ENCODE measurements at regions not wholly inside any gene's neighbourhood (a gene's known extent, or its start where the extent isn't known, plus 50 kb on each side); places are given as distances from the start of the nearest gene placed in this dataset.
"Not testable (repeated sequence)": the region's sequence is repeated elsewhere in the genome, so short reads cannot be mapped to it uniquely, and the experiment has no call there.

DNA sequence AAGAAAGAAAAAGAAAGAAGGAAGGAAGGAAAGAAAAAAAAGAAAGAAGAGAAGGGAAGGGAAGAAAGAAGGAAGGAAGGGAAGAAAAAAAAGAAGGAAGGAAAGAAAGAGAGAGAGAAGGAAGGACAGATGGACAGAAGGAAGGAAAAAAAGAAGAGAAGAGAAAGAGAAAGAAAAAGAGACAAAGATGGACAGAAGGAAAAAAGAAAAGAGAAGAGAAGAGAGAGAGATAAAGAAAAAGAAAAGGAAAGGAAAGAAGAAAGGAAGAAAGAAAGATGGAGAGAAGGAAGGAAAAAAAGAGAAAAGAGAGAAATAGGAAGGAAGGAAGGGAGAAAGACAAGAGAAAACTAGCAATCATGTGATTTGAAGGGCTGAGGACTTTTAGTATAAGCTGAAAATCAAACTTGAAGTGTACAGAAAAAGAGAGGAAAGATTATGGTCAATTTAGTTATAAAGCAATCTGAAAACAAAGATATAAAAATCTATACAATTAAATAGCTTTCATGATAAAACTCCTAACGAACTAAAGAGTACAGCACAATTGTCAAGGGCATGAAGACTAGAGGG, 115.3 kb downstream of the LTN1 start:
- H3K36me3 Mint-ChIP-seq = peaks cover 19 to 24% of the 10 kb centered on the region in 2 donors
- peak overlapping the region in 1 of 2 donors; percentile 41 for H3K27ac Mint-ChIP-seq
- ATAC-seq = no peak
- no peak for DNase-seq (ENCODE audit: low spot score in 2 of 2)
- no peaks in the 10 kb centered on the region for H3K9me3 Mint-ChIP-seq

DNA sequence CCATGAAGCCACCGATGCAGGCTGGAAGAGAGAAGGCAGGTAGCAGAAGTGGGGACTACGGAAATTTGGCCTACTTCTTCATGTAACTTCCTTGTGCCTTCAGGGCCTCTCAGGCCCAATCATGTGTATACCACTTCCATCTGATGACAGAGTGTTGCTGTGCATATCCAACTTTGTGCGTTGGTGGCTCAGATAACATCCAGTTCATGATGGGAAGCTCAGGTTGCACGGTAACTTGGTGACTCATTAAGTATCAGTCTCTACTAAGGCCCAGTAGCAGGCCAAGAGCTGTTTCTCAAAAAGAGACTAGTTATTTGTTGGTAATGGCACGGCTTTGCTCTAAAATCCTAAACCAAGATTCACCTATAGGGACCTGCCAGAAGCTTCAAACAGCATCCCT, 117.6 kb downstream of the LTN1 start:
- peaks cover 15 to 16% of the 10 kb centered on the region in 2 donors for H3K36me3 Mint-ChIP-seq
- no peaks in the 10 kb centered on the region for H3K9me3 Mint-ChIP-seq
- no peak for DNase-seq (ENCODE audit: low spot score in 2 of 2)
- H3K27ac Mint-ChIP-seq = no peak overlapping the region
- ATAC-seq = peak in 1 of 2 donors; percentile 37

DNA sequence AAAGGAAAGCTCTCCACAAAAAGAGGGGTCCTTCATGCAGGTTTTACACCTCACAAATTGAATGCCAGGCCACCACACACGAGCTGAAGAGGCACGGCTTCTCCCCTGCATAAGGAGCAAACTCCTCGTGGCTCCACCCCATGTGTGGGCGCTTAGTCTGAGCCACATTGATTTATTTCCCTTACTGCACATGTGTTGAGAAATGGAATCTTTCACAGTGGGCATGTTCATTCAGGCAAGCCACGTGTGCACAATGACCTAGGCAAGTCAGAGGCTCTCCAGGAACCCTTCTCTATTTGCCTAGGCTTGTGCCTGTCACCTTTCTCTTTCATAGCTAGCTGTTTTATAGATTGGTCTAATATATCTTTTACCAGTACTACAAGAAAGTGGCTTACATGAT, 120.5 kb downstream of the LTN1 start:
- peaks cover 15 to 16% of the 10 kb centered on the region in 2 donors for H3K36me3 Mint-ChIP-seq
- no peak for ATAC-seq
- no peaks in the 10 kb centered on the region for H3K9me3 Mint-ChIP-seq
- H3K27ac Mint-ChIP-seq = no peak overlapping the region
- no peak for DNase-seq (ENCODE audit: low spot score in 2 of 2)

DNA sequence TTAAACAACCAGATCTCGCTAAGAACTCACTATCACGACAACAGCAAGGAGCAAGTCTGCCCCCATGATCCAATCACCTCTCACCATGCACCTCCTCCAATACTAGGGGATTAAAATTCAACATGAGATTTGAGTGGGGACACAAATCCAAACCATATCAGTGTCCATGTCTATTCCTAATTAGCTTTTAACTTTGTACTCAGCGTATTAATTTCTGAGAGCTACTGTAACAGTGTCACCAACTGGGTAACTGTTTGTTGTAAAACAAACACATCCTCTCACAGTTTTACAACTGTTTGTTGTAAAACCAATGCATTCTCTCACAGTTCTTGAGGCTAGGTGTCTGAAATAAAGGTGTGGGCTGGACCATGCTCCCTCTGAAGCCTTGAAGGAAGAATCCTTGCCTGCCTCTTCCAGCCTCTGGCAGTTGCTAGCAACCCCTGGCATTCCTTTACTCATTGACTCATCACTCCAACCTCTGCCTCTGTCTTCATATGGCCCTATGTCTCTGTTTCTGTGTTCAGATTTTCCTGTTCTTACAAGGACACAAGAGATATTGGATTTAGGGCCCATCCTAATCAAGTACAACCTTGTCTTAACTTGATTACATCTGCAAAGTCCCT, 121.2 kb downstream of the LTN1 start:
- H3K36me3 Mint-ChIP-seq = peaks cover 15 to 16% of the 10 kb centered on the region in 2 donors

DNA sequence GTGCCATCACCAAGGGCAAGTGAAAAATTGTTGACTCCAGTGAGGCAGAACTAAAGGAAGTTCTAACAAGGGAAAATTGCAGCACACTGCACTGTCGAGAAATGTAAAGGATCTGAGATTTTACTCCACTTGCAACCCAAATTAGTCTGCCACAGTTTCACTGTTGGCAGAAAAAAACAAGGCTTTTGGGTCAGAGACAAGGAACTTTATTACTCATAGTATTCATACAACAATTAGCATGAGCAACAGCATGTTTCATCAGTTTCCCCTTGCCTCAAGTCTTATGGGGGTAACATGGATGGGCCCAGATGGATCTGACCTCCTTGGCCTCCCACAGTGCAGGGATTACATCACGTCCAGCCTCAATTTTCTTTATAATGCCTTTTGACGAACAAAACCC, 125.3 kb downstream of the LTN1 start:
- ATAC-seq = no peak
- no peaks in the 10 kb centered on the region for H3K9me3 Mint-ChIP-seq
- no peak for DNase-seq (ENCODE audit: low spot score in 2 of 2)
- peaks cover 0 to 6% of the 10 kb centered on the region in 2 donors for H3K36me3 Mint-ChIP-seq
- H3K27ac Mint-ChIP-seq = no peak overlapping the region

More for the DNA sequence above, 121.2 kb downstream of the LTN1 start:
- DNase-seq (ENCODE audit: low spot score in 2 of 2) (no peak), ATAC-seq (no peak)
- H3K27ac Mint-ChIP-seq = no peak overlapping the region
- no peaks in the 10 kb centered on the region for H3K9me3 Mint-ChIP-seq

DNA sequence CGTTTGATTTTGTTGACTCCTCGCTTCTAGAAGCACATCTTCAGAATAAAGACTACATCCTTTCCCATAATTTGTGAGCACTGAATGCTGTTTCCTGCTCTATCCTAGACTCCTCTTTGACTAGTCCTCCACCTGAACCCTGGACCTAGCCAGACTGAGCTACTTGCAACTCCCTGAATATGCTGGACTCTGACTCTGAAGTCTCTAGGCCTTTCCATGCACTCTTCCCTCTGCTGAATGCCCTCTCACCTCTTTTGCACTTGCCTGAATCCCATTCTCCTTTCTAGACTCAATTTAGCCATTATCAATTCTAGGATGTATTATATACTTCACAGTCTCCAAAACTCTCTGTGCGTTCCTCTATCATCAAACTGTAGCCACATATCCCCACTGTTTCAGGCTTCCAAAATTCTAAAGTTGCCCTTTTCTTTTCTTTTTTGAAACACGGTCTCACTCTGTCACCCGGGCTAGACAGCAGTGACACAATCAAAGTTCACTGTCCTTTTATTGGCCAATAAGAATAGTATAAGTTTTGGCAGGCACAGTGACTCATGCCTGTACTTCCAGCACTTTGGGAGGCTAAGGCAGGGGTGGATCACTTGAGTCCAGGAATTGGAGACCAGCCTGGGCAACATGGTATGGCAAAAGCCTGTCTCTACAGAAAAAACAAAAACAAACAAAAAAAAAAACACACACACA, 127.0 kb downstream of the LTN1 start:
- Mint-ChIP-seq H3K27ac (peak overlapping the region in 1 of 2 donors; percentile 1), H3K9me3 (no peaks in the 10 kb centered on the region), H3K36me3 (peaks cover 0 to 11% of the 10 kb centered on the region in 2 donors)
- DNase-seq (ENCODE audit: low spot score in 2 of 2) (no peak), ATAC-seq (no peak)

DNA sequence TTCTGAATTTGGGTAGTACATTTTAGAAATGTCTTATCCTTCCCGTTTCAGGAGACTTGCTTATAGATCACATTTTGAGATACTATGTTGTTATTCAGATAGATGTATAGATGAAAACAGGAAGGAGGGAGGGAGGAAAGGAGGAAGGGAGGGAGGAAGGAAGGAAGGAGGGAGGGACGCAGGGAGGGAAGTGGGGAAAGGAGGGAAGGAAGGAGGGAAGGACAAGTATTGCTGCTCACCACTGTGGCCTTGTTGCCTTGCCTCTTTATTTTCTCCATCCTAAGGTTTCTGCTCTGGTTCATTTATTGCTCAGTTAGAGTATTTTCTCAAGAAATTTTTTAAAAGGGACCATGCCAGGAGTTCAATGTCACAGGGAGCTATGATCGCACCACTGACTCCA, 134.3 kb downstream of the LTN1 start:
- DNase-seq (ENCODE audit: low spot score in 2 of 2) = no peak
- Mint-ChIP-seq H3K9me3 (no peaks in the 10 kb centered on the region), H3K36me3 (peaks cover 5 to 19% of the 10 kb centered on the region in 2 donors), H3K27ac (no peak overlapping the region)
- ATAC-seq = no peak

DNA sequence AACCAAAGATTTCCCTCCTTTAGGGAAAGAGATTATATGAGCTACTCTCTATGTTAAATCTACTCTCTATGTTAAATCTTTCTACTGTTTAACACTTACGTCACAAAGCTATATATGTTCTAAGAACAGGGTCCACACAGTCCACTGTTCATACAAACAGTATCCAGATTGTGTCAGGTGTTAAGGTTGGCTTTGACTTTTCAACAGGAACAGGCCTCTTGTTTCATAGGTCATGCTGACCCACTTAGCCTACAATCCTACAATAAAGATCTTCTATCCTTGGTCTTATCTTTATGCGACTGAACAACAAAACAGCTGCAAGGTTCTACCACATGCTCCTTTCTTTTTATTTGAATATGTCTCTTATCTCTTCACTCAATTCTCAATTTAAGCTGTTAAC, 134.9 kb downstream of the LTN1 start:
- no peak for ATAC-seq
- Mint-ChIP-seq H3K36me3 (peaks cover 5 to 16% of the 10 kb centered on the region in 2 donors), H3K27ac (no peak overlapping the region), H3K9me3 (no peaks in the 10 kb centered on the region)
- DNase-seq (ENCODE audit: low spot score in 2 of 2) = no peak

DNA sequence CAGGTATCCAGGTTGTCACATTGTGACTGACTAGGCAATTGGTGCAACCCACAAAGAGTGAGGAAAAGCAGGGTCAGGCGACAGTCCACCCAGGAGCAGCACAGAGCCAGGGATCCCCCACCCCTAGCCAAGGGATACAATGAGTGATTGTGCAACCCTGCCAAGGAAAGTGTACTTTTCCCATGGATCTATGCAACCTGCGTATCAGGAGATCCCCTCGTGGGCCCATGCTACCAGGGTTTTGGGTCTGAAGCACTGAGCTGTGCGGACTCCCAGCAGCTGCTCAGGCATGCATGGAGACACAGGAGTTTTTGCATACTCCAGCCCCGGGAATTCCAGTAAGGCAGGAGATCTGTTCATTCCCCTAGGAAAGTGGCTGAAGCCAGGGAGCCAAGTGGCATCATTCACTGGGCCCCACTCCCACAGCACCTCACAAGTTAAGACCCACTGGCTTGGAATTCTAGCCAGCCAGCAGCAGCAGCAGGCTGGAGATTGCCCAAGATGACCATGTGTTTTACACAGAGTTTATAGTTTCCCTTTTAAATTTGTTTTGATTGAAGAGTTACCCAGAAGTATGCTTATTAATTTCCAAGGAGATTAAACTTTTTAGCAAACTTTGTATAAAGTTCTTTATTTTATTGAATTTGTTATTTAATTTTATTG, 136.0 kb downstream of the LTN1 start:
- DNase-seq (ENCODE audit: low spot score in 2 of 2) (no peak), ATAC-seq (no peak)
- no peaks in the 10 kb centered on the region for H3K9me3 Mint-ChIP-seq
- peaks cover 5 to 13% of the 10 kb centered on the region in 2 donors for H3K36me3 Mint-ChIP-seq
- no peak overlapping the region for H3K27ac Mint-ChIP-seq

DNA sequence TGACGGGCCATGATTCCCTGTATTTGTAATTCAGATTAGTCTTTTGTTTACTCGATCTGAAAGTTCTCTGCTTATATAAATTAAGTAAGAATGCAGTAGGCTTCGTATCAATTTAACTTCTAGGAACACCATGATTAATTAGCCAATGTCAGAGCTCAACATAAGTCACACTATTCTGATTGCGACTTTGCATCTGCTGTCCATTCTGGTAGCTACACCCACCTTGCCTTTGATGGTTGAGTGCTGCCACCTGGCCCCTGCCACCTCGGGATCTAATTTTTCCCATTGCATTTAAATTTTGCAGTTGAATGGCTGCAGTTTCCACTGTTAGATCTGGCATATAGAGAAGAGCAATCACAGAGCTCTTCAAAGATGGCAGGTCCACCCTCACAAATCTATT, 140.0 kb downstream of the LTN1 start:
- no peaks in the 10 kb centered on the region for H3K36me3 Mint-ChIP-seq
- H3K27ac Mint-ChIP-seq = no peak overlapping the region
- ATAC-seq (no peak), DNase-seq (ENCODE audit: low spot score in 2 of 2) (no peak)
- no peaks in the 10 kb centered on the region for H3K9me3 Mint-ChIP-seq

DNA sequence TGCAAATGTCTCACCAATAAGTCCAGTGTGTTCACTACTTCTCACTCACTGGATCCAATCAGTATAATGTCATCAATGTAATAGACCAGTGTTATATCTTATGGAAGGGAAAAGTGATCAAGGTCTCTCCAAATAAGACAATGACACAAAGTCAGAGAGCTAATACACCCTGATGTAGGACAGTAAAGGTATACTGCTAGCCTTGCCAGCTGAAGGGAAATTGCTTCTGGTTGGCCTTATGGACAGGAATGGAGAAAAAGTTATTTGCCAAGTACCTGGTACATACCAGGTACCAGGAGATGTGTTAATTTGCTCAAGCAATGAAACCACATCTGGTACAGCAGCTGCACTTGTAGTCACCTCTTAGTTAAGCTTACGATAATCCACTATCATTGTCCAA, 141.0 kb downstream of the LTN1 start:
- no peak overlapping the region for H3K27ac Mint-ChIP-seq
- no peaks in the 10 kb centered on the region for H3K9me3 Mint-ChIP-seq
- ATAC-seq (no peak), DNase-seq (ENCODE audit: low spot score in 2 of 2) (no peak)
- H3K36me3 Mint-ChIP-seq = no peaks in the 10 kb centered on the region

DNA sequence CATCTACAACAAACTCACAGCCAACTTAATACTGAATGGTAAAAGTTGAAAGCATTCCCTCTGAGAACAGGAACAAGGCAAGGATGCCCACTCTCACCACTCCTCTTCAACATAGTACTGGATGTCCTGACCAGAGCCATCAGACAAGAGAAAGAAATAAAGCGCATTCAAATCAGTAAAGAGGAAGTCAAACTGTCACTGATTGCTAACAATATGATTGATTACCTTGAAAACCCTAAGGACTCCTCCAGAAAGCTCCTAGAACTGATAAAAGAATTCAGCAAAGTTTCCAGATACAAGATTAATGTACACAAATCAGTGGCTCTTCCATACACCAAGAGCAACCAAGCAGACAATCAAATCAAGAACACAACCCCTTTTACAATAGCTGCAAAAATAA, 153.4 kb downstream of the LTN1 start:
- H3K9me3 Mint-ChIP-seq = peaks cover 4 to 19% of the 10 kb centered on the region in 2 donors
- H3K27ac Mint-ChIP-seq; DNase-seq (ENCODE audit: low spot score in 2 of 2); H3K36me3 Mint-ChIP-seq; ATAC-seq: not testable (repeated sequence)

DNA sequence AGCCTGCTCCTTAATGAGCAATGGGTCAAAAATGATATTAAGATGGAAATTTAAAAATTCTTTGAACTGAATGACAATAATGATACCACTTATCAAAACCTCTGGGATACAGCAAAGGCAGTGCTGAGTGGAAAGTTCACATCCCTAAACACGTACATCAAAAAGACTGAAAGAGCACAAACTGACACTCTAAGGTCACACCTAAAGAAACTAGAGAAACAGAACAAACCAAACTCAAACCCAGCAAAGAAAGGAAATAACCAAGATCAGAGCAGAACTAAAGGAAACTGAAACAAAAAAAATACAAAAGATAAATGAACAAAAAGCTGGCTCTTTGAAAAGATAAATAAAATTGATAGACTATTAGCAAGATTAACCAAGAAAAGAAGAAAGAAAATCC, 155.3 kb downstream of the LTN1 start:
- not testable (repeated sequence) for H3K36me3 Mint-ChIP-seq; DNase-seq (ENCODE audit: low spot score in 2 of 2)
- H3K9me3 Mint-ChIP-seq = peaks cover 1 to 16% of the 10 kb centered on the region in 2 donors
- peak overlapping the region; percentile 55 to 92 for H3K27ac Mint-ChIP-seq
- ATAC-seq = peak in 1 of 2 donors; percentile 24

DNA sequence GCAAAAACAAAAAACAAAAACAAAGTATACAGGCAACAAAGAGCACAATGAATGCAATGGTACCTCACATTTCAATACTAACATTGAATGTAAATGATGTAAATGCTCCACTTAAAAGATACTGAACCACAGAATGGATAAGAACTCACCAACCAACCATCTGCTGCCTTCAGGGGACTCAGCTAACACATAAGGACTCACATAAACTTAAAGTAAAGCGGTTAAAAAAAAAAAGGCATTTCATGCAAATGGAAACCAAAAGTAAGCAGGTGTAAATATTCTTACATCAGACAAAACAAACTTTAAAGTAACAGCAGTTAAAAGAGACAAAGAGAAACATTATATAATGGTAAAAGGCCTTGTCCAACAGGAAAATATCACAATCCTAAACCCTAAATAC, 156.1 kb downstream of the LTN1 start:
- ATAC-seq = peak in 1 of 2 donors; percentile 41
- not testable (repeated sequence) for H3K36me3 Mint-ChIP-seq; DNase-seq (ENCODE audit: low spot score in 2 of 2)
- Mint-ChIP-seq H3K9me3 (peaks cover 0 to 16% of the 10 kb centered on the region in 2 donors), H3K27ac (peak overlapping the region; percentile 55 to 95)

DNA sequence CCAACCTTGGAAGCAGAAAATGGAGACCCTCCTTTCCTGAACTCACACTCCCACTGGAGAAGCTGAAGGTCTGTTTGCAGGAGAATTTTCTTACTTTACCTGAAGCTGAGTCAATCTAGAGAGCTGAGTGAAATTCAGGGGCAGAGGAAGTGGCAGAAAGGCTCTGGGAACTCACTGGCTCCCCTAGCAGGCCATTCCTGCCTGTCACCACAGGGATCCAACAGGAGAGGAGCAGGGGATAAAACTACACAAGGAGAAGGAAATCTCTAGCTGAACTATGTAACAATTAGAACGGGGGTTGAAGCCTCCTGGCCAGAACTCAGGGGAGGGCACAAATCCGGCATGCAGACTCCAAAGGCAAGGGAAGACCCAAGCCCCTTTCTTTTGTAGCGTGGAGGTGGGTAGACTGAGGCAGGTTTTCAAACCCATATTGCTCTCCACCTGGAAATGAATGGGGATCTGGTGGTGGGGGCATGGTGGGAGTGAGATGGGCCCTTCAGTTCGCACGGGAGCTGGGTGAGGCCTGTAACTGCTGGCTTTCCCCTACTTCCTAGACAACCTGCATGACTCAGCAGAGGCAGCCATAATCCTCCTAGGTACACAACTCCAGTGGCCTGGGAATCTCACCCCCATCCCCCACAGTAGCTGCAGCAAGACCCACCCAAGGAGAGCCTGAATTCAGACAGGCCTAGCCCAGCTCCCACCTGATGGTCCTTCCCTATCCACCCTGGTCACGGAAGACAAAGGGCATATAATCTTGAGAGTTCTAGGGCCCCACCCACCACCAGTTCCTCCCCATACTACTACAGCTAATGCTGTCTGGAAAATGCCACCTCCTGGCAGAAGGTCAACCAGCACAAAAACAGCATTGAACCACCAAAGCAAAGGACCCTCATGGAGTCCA, 158.1 kb downstream of the LTN1 start:
- ATAC-seq = no peak
- peaks cover 0 to 17% of the 10 kb centered on the region in 2 donors for H3K9me3 Mint-ChIP-seq
- DNase-seq (ENCODE audit: low spot score in 2 of 2) = no peak
- H3K27ac Mint-ChIP-seq = peak overlapping the region; percentile 38
- H3K36me3 Mint-ChIP-seq = peaks cover 7 to 8% of the 10 kb centered on the region in 2 donors

DNA sequence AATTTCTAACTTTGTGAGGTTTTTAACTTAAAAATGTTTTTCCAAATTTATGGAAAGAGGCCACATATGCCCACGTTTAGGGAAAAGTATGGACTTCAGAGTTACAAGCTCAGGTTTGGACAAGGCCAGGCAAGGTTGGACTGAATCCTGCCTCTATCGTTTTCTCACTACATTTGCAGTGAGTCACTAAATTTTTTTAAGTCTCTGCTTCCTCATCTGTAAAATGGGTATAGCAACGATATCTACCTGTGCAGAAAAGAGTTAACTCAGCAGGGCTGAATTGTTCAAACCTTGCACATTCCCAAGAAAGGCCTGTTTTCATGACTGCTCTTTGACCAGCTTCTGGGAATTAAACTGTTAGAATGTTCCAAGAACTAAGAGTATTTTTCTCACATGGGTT, 159.1 kb downstream of the LTN1 start:
- H3K9me3 Mint-ChIP-seq = peaks cover 0 to 9% of the 10 kb centered on the region in 2 donors

More for the DNA sequence above, 159.1 kb downstream of the LTN1 start:
- Mint-ChIP-seq H3K27ac (peak overlapping the region in 1 of 2 donors; percentile 15), H3K36me3 (peaks cover 0 to 8% of the 10 kb centered on the region in 2 donors)
- ATAC-seq (no peak), DNase-seq (ENCODE audit: low spot score in 2 of 2) (no peak)

All from activated naive CD4-positive, alpha-beta T cell treated with anti-CD3 and anti-CD28 coated beads, Interleukin-2, amount 50 U/mL, for 72 hours (primary cell).